Esophagus muscularis mucosa (tissue), 4 donors: ENCODE measurements at regions not wholly inside any gene's neighbourhood (a gene's known extent, or its start where the extent isn't known, plus 50 kb on each side); places are given as distances from the start of the nearest gene placed in this dataset.

Experiments
- CTCF ChIP-seq, 3 experiments: fragments of 200-600 bp in 2 of 3; fragments of 450-650 bp in 1 of 3; sonication (generic) in 2 of 3; IDR thresholded peaks; one replicate each; pipeline ENCODE4 v1.5.1; 2017 to 2019; ENCODE audit warnings: antibody characterized with exemption in 3 of 3, mild to moderate bottlenecking in 2 of 3, moderate library complexity in 1 of 3
- EP300 ChIP-seq: sonication (generic); formaldehyde crosslinking; IDR thresholded peaks from one replicate; pipeline ENCODE4 v1.6.1; 2017; ENCODE audit warnings: antibody characterized with exemption
- POLR2A ChIP-seq: fragments of 450-650 bp; IDR thresholded peaks from one replicate; pipeline ENCODE4 v1.6.1; 2017; ENCODE audit warnings: antibody characterized with exemption, moderate library complexity, mild to moderate bottlenecking, low read depth

- TF ChIP-seq POLR2A (no peak), CTCF (IDR thresholded peaks at IDR 0.05) (no peak), EP300 (no peak)
These were observed 417.9 kb downstream of the CTTN start for GRCh38 chr11:70816156-70816678.
